LNCaP clone FGC (cell line): ENCODE measurements at regions not wholly inside any gene's neighbourhood (a gene's known extent, or its start where the extent isn't known, plus 50 kb on each side); places are given as distances from the start of the nearest gene placed in this dataset.

ENCODE experiments used
- DNase-seq: peaks from one replicate; pipeline ENCODE4 v3.0.0-alpha.2; 2011; ENCODE audit warnings: low read depth
- H3K4me3 ChIP-seq: 2 replicates; pipeline ENCODE4 v1.5.1; 2011; ENCODE audit warnings: mild to moderate bottlenecking, low read depth, low read length, control low read depth
- TF ChIP-seq, protein P1 (sequence below): IDR thresholded peaks from 2 replicates; pipeline ENCODE4 v1.5.1; 2012; ENCODE audit warnings: mild to moderate bottlenecking; ENCODE audit not compliant: control insufficient read depth, insufficient read depth; ENCODE audit errors: extremely low read depth

DNA sequence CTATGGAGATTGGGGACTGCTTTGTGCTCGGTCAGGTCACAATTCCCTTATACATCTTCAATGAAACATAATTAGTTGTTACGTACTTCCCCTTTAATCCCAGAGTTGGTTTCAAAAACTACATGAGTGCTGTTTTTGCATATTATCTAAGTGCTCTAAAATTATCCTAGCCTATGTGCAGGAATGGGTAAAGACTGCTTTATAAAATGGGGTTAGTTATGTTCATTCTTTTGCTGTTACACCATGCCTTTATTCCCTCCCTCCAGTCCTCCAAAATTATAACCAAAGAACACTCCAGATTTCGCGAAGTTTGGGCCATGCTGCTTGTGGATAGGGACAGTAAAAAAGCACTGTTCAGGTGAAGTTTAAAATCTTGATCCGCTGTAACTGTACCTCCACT is 173.9 kb upstream of the SNX7 start:
- no peak overlapping the region for H3K4me3 ChIP-seq
- TF ChIP-seq, protein P1, sequence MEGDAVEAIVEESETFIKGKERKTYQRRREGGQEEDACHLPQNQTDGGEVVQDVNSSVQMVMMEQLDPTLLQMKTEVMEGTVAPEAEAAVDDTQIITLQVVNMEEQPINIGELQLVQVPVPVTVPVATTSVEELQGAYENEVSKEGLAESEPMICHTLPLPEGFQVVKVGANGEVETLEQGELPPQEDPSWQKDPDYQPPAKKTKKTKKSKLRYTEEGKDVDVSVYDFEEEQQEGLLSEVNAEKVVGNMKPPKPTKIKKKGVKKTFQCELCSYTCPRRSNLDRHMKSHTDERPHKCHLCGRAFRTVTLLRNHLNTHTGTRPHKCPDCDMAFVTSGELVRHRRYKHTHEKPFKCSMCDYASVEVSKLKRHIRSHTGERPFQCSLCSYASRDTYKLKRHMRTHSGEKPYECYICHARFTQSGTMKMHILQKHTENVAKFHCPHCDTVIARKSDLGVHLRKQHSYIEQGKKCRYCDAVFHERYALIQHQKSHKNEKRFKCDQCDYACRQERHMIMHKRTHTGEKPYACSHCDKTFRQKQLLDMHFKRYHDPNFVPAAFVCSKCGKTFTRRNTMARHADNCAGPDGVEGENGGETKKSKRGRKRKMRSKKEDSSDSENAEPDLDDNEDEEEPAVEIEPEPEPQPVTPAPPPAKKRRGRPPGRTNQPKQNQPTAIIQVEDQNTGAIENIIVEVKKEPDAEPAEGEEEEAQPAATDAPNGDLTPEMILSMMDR: no peak
- DNase-seq: no peak

- no peak overlapping the region for H3K4me3 ChIP-seq
- TF ChIP-seq, protein P1: no peak
- no peak for DNase-seq
Observed at GRCh38 chr1:98482611-98483010, 178.9 kb upstream of the SNX7 start.

GRCh38 chr1:98480271-98480670 is 181.2 kb upstream of the SNX7 start:
- TF ChIP-seq, protein P1: no peak
- no peak for DNase-seq
- H3K4me3 ChIP-seq: no peak overlapping the region

- TF ChIP-seq, protein P1: no peak
- no peak for DNase-seq
- no peak overlapping the region for H3K4me3 ChIP-seq
Observed at GRCh38 chr1:98478121-98478520, 183.4 kb upstream of the SNX7 start.

- no peak overlapping the region for H3K4me3 ChIP-seq
- DNase-seq: no peak
- TF ChIP-seq, protein P1: no peak
Observed at GRCh38 chr1:98472878-98473277, 188.6 kb upstream of the SNX7 start.

DNA sequence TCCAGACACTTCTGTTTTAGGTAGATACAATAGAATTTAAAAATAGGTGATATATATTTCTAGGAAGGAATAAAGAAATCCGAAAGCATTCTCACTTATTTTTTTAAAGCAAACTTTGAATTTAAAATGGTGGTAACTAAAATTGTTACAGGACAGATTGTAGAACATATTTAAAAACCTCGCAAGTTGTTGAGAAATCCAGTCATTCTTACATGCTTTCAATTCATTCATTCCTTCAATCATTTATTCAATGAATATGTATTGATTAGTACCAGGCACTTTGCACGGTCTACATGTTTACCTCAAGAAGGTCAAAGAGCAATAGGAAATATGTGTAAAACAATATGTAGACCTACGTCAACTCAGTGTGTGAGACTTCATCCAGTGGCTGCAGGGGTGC is 189.9 kb upstream of the SNX7 start:
- no peak overlapping the region for H3K4me3 ChIP-seq
- DNase-seq: no peak
- TF ChIP-seq, protein P1: no peak

DNA sequence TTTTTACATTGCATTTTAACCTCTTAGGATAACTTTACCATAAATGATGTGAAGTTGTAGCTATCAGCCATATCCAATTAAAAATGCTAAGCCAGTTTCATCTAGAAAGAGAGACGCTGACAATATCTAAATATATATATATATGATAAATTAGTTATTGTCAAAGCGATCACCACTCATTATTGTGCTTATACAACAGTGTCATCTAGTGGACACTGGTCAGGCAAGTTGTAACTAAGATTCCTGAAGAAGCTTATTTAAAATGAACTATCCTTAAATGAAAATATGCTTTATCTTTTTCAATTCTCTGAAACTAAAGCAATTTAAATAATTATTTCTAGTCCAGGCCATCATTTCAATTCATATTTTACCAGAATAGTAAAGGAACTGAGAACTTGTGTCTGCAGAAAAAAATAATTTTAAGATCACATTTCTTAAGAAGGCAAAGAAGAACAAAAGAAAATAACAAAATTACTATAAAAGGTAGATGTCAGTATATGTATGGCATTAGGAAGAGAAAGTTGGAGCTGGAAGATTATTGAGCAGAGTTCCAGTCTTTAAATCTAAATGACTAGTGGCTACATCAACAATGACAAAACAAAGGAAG is 193.3 kb upstream of the SNX7 start:
- TF ChIP-seq, protein P1: peak; percentile 78
- DNase-seq: peak; percentile 55
- no peak overlapping the region for H3K4me3 ChIP-seq
